ENCODE measurements at regions not wholly inside any gene's neighbourhood (a gene's known extent, or its start where the extent isn't known, plus 50 kb on each side); places are given as distances from the start of the nearest gene placed in this dataset.

DNA sequence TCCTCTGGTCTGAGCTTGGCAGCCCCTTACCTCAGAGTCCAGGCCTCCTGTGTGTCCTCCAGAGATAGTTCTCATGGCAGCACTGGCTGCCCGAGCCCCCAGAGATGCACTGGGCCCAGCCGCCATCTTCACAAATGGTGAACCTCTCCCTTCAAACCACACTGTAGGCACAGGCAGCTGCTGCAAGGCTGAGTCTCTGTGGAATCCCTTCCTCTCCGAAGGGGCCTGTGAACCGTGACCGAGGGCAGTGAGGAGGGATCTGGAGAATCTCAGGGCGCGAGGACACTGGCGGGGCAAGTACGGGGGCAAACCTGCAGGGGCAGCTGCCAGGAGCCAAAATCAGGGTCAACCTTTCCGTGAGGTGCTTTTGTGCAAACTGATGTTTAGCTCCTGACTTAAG, 69.5 kb upstream of the CFAP46 start:
- no peak for TF ChIP-seq YY1 (IDR thresholded peaks at IDR 0.05; ENCODE audit: low read depth)
- no peak for TF ChIP-seq MXI1 (IDR thresholded peaks at IDR 0.05; ENCODE audit: low read depth, low read length)
- TF ChIP-seq, protein P1, sequence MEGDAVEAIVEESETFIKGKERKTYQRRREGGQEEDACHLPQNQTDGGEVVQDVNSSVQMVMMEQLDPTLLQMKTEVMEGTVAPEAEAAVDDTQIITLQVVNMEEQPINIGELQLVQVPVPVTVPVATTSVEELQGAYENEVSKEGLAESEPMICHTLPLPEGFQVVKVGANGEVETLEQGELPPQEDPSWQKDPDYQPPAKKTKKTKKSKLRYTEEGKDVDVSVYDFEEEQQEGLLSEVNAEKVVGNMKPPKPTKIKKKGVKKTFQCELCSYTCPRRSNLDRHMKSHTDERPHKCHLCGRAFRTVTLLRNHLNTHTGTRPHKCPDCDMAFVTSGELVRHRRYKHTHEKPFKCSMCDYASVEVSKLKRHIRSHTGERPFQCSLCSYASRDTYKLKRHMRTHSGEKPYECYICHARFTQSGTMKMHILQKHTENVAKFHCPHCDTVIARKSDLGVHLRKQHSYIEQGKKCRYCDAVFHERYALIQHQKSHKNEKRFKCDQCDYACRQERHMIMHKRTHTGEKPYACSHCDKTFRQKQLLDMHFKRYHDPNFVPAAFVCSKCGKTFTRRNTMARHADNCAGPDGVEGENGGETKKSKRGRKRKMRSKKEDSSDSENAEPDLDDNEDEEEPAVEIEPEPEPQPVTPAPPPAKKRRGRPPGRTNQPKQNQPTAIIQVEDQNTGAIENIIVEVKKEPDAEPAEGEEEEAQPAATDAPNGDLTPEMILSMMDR (IDR thresholded peaks at IDR 0.05), result no peak
- TF ChIP-seq TAF1 (IDR thresholded peaks at IDR 0.05; ENCODE audit: borderline replicate concordance, low read depth, low read length), result no peak
- TF ChIP-seq EZH2phosphoT487 (IDR thresholded peaks at IDR 0.05; ENCODE audit: borderline replicate concordance, low read depth), result no peak
- TF ChIP-seq POLR2AphosphoS5 (IDR thresholded peaks at IDR 0.05; ENCODE audit: low read depth, low read length), result no peak
- TF ChIP-seq, protein P2, sequence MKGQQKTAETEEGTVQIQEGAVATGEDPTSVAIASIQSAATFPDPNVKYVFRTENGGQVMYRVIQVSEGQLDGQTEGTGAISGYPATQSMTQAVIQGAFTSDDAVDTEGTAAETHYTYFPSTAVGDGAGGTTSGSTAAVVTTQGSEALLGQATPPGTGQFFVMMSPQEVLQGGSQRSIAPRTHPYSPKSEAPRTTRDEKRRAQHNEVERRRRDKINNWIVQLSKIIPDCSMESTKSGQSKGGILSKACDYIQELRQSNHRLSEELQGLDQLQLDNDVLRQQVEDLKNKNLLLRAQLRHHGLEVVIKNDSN (IDR thresholded peaks at IDR 0.05; ENCODE audit: borderline replicate concordance, low read depth), result no peak
- no peak for TF ChIP-seq SIN3A (IDR thresholded peaks at IDR 0.05; ENCODE audit: borderline replicate concordance, low read depth, low read length)
- no peak for TF ChIP-seq EP300 (IDR thresholded peaks at IDR 0.05; ENCODE audit: borderline replicate concordance in 1 of 2, low read depth in 1 of 2, low read length in 1 of 2)
- TF ChIP-seq, protein P3, sequence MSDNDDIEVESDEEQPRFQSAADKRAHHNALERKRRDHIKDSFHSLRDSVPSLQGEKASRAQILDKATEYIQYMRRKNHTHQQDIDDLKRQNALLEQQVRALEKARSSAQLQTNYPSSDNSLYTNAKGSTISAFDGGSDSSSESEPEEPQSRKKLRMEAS (IDR thresholded peaks at IDR 0.05; ENCODE audit: low read depth), result no peak
- TF ChIP-seq, protein P4, sequence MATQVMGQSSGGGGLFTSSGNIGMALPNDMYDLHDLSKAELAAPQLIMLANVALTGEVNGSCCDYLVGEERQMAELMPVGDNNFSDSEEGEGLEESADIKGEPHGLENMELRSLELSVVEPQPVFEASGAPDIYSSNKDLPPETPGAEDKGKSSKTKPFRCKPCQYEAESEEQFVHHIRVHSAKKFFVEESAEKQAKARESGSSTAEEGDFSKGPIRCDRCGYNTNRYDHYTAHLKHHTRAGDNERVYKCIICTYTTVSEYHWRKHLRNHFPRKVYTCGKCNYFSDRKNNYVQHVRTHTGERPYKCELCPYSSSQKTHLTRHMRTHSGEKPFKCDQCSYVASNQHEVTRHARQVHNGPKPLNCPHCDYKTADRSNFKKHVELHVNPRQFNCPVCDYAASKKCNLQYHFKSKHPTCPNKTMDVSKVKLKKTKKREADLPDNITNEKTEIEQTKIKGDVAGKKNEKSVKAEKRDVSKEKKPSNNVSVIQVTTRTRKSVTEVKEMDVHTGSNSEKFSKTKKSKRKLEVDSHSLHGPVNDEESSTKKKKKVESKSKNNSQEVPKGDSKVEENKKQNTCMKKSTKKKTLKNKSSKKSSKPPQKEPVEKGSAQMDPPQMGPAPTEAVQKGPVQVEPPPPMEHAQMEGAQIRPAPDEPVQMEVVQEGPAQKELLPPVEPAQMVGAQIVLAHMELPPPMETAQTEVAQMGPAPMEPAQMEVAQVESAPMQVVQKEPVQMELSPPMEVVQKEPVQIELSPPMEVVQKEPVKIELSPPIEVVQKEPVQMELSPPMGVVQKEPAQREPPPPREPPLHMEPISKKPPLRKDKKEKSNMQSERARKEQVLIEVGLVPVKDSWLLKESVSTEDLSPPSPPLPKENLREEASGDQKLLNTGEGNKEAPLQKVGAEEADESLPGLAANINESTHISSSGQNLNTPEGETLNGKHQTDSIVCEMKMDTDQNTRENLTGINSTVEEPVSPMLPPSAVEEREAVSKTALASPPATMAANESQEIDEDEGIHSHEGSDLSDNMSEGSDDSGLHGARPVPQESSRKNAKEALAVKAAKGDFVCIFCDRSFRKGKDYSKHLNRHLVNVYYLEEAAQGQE (IDR thresholded peaks at IDR 0.05; ENCODE audit: low read depth, low read length), result no peak

All from SK-N-SH (cell line).